GM21515 (cell line): ENCODE measurements at regions not wholly inside any gene's neighbourhood (a gene's known extent, or its start where the extent isn't known, plus 50 kb on each side); places are given as distances from the start of the nearest gene placed in this dataset.
A peak's percentile ranks its signal among the peaks of the same experiment; 100 is the strongest.
"Not testable (repeated sequence)": the region's sequence is repeated elsewhere in the genome, so short reads cannot be mapped to it uniquely, and the experiment has no call there.

Experiments
- ATAC-seq: cut with Tn5 transposase; IDR thresholded peaks from one replicate; pipeline ENCODE4 v1.9.1; 2021; ENCODE audit not compliant: unreplicated experiment

DNA sequence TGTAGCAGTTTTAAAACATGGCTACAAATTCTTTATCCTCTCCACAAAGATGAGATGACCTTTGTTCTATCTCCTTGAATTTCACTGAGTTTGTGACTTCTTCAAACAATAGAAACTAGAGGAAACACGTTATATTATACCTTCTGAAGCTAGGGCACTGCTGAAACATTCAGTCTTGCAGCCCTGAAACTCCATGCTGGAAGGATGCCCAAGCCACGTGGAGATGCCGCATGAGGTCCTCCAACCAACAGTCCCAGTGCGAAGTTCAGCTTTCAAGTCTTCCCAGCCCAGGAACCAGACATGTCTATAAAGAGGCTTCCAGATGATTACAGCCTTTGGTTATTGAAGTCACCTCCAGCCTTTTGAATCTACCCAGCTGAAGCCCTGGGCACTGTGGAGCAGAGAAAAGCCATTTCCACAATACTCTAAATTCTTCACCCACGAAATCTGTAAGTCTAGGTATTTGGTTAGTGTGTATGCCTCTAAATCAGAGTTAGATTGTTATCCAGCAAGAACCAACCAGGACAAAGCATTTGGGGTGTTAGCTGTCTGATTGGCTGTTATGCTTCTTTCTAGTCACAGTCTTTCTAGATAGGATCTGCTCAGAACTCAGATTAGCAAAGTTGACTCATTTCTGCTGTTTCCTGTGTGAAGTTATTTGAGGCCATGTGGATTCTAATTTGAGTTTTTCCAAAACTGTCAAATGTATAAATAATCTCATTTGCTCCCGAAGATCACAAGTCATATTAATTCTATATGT is 186.5 kb upstream of the TMEM72 start:
- no peak for ATAC-seq

DNA sequence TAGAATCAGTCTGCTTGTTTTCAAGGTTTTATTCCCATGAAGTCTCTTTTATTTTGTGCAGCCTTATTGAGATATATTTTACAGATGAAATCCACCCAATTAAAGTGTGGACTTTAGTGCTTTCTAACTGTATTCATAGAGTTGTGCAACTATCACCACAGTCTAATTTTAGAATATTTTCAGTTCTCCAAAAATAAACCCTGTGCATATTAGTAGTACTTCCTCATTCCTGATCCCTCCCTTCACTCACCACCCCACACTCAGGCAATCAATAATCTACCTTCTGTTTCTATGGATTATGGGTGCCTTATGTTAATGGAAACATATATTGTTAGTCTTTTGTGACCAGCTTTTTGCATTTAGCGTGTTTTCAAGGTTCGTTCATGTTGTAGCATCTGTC is 185.7 kb upstream of the TMEM72 start:
- peak; percentile 65 for ATAC-seq

GRCh38 chr10:44731283-44731682 is 179.9 kb upstream of the TMEM72 start:
- ATAC-seq, result no peak

DNA sequence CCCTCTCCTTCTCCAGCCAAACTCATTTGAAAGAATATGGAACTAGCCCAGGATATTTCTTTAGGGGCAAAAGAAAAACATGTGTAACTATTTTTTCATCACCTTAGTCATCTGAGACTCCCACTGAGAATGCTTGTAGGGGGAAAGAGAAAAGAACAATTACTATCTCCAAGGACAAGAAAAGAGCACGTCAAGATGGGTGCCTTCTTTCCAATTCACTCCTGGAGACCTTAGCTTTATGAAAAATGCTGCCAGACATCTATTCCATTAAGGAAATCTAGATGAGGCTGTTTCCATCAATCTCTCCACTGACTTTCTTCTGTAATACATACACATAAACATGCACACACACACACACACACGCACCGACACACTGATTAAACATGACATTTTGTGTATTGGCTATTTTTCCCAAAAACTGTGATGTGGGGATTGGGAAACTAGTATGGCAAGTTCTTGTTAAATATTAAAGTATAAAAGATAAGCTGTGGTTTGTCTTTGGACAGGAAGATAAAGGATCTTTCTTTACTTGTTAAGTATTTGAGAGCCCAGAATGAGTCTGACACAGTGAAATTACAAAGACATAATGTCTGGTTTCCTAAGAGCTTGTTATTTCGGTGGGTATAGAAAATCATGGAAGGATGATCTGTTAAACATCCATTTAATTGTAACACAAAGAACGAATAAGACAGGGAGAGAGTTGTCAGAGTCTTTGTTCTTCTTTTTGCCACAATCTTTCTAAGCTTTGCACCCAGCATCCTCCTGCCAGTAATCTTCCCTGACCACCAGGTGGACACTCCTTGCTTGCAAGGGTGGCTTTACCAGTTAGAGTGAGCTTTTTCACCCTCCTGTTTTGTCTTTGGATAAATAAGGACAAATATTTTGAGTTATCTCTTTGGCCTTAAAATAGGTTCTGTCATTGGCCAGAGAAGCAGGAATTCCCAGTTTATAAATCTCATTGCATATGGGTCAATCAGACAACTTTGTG is 177.3 kb upstream of the TMEM72 start:
- no peak for ATAC-seq

DNA sequence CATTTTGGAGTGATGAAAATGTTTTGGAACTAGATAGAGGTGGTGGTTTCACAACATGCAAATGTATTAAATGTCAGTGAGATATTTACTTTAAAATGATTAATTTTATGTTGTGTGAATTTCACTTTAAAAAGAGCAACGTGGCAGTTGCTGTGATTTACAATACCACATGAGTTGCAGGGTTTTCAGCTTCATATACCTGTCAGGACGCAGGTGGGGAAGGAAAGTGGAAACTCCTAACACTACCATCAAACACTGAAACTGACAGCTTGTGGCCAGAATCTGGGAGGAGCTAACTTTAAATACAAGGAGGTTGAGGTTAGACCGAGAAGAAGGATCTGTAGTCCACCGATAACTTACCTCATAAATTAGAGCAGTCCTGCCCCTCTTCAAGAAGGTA is 168.9 kb upstream of the TMEM72 start:
- ATAC-seq, result no peak

- ATAC-seq, result no peak
Observed at GRCh38 chr10:44743535-44743934, 167.6 kb upstream of the TMEM72 start.

GRCh38 chr10:44745920-44746319 is 165.2 kb upstream of the TMEM72 start:
- ATAC-seq, result no peak

DNA sequence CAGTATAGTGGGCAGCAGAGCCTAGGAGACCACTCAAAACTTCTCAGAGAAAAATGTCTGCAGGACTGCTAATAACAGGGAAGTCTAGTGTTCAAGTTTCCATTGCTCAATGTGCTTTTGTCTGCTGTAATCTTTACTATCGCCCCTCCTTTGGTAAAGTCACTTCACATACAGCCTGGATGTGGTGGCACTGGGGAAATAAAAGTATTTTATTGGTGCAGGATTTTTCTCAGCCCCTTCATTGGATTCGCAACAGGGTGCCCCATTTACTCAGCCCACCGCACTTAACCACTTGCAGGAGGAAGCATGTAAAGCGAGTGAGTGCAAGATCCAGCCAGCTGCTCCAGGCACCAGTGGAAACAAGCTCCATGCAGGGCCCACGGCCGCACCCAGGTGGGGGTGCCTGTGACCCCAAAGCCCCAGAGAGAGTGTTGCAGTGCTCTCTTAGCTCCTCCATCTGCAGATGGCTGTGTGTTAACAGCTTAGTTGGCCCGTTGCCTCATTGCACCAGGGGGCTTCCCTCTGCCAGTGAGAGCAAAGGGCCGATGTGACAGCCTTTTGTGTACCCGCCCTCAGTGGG is 163.5 kb upstream of the TMEM72 start:
- no peak for ATAC-seq

- no peak for ATAC-seq
Observed at GRCh38 chr10:44749151-44749550, 162.0 kb upstream of the TMEM72 start.

- ATAC-seq, result no peak
Observed at GRCh38 chr10:44752451-44753441, 158.4 kb upstream of the TMEM72 start.

DNA sequence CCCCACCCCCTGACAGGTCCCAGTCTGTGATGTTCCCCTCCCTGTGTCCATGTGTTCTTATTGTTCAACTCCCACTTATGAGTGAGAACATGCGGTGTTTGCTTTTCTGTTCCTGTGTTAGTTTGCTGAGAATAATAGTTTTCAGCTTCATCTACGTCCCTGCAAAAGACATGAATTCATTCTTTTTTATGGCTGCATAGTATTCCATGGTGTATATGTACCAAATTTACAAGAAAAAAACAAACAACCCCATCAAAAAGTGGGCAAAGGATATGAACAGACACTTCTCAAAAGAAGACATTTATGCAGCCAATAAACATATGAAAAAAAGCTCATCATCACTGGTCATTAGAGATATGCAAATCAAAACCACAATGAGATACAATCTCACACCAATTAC is 156.8 kb upstream of the TMEM72 start:
- not testable (repeated sequence) for ATAC-seq

- ATAC-seq, result no peak
Observed at GRCh38 chr10:44755481-44755880, 155.7 kb upstream of the TMEM72 start.

DNA sequence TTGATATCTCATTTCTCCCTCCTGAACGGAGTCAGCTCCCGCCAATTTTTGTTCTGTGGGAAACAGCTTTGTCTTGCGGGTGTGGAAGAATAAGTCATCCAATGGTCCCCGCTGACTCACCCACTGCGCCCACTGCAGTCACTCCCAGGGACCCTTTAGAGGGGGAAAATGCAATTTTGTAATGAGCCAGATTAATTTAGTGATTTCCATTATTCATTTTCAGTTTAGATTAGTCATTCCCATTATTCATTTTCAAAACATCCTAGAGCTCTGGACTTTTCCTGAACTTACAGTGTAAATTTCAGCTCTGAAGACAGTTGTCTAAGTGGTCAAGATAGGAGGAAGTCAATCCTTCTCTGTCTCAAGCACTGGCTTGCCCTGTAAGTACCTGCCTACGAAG is 154.9 kb upstream of the TMEM72 start:
- no peak for ATAC-seq

- ATAC-seq, result no peak
Observed at GRCh38 chr10:44757551-44758205, 153.5 kb upstream of the TMEM72 start.

GRCh38 chr10:44759122-44759521 is 152.0 kb upstream of the TMEM72 start:
- ATAC-seq, result no peak

GRCh38 chr10:44760513-44760912 is 150.6 kb upstream of the TMEM72 start:
- no peak for ATAC-seq

DNA sequence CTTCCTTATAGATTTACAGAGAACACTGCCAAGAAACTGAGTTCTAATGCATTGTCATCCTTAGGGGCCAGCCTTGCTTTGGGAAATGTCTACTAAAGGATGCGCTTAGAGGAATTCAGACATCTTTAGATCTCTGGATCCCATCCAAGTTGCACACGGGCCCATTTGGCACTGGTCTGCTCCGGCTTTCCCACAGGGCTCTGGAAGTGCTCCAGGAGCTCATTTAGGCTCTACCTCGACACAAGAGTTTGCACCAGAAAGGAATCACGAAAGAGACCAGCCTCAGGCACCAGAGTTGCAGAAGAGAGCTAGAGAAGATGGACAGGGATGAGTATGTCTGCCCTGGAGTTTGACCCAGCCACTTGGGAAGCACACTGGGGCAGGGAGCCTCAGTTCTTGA is 150.1 kb upstream of the TMEM72 start:
- ATAC-seq, result no peak

DNA sequence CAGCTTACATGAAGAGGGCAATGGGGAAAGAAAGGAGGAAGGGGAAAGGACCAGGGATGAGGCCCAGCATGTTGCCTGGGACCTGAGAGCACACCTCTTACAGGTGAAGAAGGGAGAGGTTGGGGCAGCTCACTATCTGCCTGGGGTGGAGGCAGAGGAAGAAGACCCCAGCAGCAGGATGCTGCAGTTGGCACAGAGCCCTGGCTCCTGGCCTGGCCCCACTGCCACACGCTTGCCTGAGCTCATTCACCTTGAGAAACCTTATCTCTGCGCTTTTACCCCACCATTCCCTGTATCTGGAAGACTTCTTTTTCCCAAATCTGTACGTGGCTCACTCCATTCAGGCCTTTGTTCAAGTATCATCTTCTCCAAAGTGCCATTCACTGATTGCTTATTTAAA is 147.8 kb upstream of the TMEM72 start:
- ATAC-seq, result no peak

DNA sequence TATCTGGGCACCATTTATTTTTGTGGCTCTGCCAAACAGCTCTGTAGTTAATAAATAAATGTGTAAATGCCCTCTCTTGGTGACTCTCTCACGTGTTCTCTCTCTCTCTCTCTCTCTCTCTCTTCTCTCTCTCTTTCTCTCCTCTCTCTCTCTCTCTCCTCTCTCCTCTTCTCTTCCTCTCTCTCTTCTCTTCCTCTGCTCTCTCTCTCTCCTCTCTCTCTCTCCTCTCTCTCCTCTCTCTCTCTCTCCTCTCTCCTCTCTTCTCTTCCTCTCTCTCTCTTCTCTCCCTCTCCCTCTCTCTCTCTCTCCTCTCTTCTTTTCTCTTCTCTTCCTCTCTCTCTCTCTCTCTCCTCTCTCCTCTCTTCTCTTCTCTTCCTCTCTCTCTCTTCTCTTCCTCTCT is 145.8 kb upstream of the TMEM72 start:
- ATAC-seq, result no peak

- no peak for ATAC-seq
Observed at GRCh38 chr10:44766631-44767030, 144.5 kb upstream of the TMEM72 start.
